GM19372 (cell line): ENCODE measurements at regions not wholly inside any gene's neighbourhood (a gene's known extent, or its start where the extent isn't known, plus 50 kb on each side); places are given as distances from the start of the nearest gene placed in this dataset.
"Not testable (repeated sequence)": the region's sequence is repeated elsewhere in the genome, so short reads cannot be mapped to it uniquely, and the experiment has no call there.

Experiments used
- ATAC-seq: cut with Tn5 transposase; IDR thresholded peaks from one replicate; pipeline ENCODE4 v1.9.1; 2021; ENCODE audit warnings: mild to moderate bottlenecking, low read depth, moderate library complexity; ENCODE audit not compliant: unreplicated experiment

- ATAC-seq = no peak
These were observed 1018.0 kb upstream of the PCDH20 start for GRCh38 chr13:62433660-62434059.

- ATAC-seq = no peak
These were observed 1017.3 kb upstream of the PCDH20 start for GRCh38 chr13:62432906-62433305.

- ATAC-seq = no peak
These were observed 1016.6 kb upstream of the PCDH20 start for GRCh38 chr13:62432295-62432694.

- ATAC-seq = no peak
These were observed 1016.2 kb upstream of the PCDH20 start for GRCh38 chr13:62431852-62432251.

- ATAC-seq = no peak
These were observed 1003.2 kb upstream of the PCDH20 start for GRCh38 chr13:62418872-62419271.

- ATAC-seq = no peak
These were observed 1002.7 kb upstream of the PCDH20 start for GRCh38 chr13:62418376-62418775.

- no peak for ATAC-seq
These were observed 992.2 kb upstream of the PCDH20 start for GRCh38 chr13:62407871-62408270.

- no peak for ATAC-seq
These were observed 972.9 kb upstream of the PCDH20 start for GRCh38 chr13:62388515-62388914.

- ATAC-seq = no peak
These were observed 972.0 kb upstream of the PCDH20 start for GRCh38 chr13:62387647-62388046.

- not testable (repeated sequence) for ATAC-seq
These were observed 963.6 kb upstream of the PCDH20 start for GRCh38 chr13:62379241-62379640.

- no peak for ATAC-seq
These were observed 962.2 kb upstream of the PCDH20 start for GRCh38 chr13:62377838-62378237.

GRCh38 chr13:62375653-62376052 lies 960.0 kb upstream of the PCDH20 start:
- ATAC-seq = no peak

- no peak for ATAC-seq
These were observed 956.1 kb upstream of the PCDH20 start for GRCh38 chr13:62371737-62372136.

- not testable (repeated sequence) for ATAC-seq
These were observed 952.3 kb upstream of the PCDH20 start for GRCh38 chr13:62367971-62368370.

GRCh38 chr13:62360609-62361008 lies 945.0 kb upstream of the PCDH20 start:
- no peak for ATAC-seq

- no peak for ATAC-seq
These were observed 942.9 kb upstream of the PCDH20 start for GRCh38 chr13:62358646-62358932.

- ATAC-seq = peak; percentile 83
These were observed 942.4 kb upstream of the PCDH20 start for GRCh38 chr13:62357887-62358645.

GRCh38 chr13:62356977-62357376 lies 941.3 kb upstream of the PCDH20 start:
- no peak for ATAC-seq

- no peak for ATAC-seq
These were observed 921.6 kb upstream of the PCDH20 start for GRCh38 chr13:62337109-62337880.

GRCh38 chr13:62336507-62336906 lies 920.9 kb upstream of the PCDH20 start:
- ATAC-seq = no peak

- no peak for ATAC-seq
These were observed 917.8 kb upstream of the PCDH20 start for GRCh38 chr13:62333466-62333865.

- no peak for ATAC-seq
These were observed 915.7 kb upstream of the PCDH20 start for GRCh38 chr13:62331384-62331783.
